ENCODE measurements at regions not wholly inside any gene's neighbourhood (a gene's known extent, or its start where the extent isn't known, plus 50 kb on each side); places are given as distances from the start of the nearest gene placed in this dataset.

DNA sequence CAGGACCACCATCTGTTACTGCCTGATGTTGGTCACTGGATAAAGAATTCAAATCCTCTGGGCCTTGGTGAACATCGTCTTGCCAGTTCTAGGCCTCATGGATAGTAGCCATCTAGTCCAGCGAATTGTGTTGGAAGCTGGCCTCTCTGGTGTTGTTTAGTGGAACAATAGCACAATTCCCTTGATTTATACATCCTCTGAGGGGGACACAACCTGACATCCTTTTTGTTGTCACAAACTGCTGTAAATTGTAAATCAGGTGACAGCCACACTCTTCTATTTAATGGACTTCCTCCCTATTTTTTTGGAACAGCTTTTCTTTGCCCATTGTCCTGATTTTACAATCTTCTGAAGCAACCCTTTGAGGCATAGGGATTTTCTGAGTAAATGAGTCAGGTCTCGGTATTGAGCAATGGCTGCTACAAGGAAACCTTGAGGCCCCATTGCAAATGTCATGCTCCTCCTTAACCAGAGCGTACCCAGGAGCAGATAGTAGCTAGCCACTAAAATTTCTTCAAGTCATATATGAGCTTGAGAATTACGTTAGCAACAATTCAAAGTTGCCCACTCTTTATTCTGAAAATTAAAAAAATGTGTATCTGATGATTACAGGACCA, 263.3 kb downstream of the COG6 start:
- DNase-seq (ENCODE audit: low read depth, low spot score) (no peak), ATAC-seq (no peak), FAIRE-seq (no peak)
- H3K27me3 ChIP-seq (replicated peaks in 1 of 2; ENCODE audit: control insufficient read depth in 2 of 2, insufficient read depth in 2 of 2, low read length in 1 of 2): no peaks in the 10 kb centered on the region
- ChIA-PET CTCF (no interaction called here), POLR2A (no interaction called here), RAD21 (ENCODE audit: unreplicated experiment) (no interaction called here), SMC1A (ENCODE audit: uncharacterized antibody, unreplicated experiment) (no interaction called here)
- no peak overlapping the region for H3K27ac ChIP-seq (ENCODE audit: control insufficient read depth, insufficient read depth)
- intact Hi-C loops (cut with micrococcal nuclease; ENCODE audit: unreplicated experiment): no loop called here
- H3K4me1 ChIP-seq (ENCODE audit: control insufficient read depth, insufficient read depth, low read length): no peaks in the 10 kb centered on the region
- H3K9ac ChIP-seq (ENCODE audit: control insufficient read depth, insufficient read depth, low read length): no peak overlapping the region
- H3K36me3 ChIP-seq (ENCODE audit: control insufficient read depth in 2 of 2, insufficient read depth in 2 of 2, low read length in 1 of 2): no peaks in the 10 kb centered on the region
- no peak overlapping the region for H3K4me3 ChIP-seq
- no peaks in the 10 kb centered on the region for H3K9me3 ChIP-seq (replicated peaks; ENCODE audit: control insufficient read depth, insufficient read depth, low read length)
- no peaks in the 10 kb centered on the region for H3K79me2 ChIP-seq (ENCODE audit: control insufficient read depth, insufficient read depth, low read length)
- no peaks in the 10 kb centered on the region for H4K20me1 ChIP-seq (ENCODE audit: control insufficient read depth, insufficient read depth)
- H3K4me2 ChIP-seq (ENCODE audit: control insufficient read depth, insufficient read depth): no peak overlapping the region
- no peak overlapping the region for H2AFZ ChIP-seq (ENCODE audit: control insufficient read depth, low read depth, low read length)
- TF ChIP-seq STAT3 (IDR thresholded peaks at IDR 0.05; ENCODE audit: low read depth, low read length): no peak
- no peak for TF ChIP-seq RB1 (IDR thresholded peaks at IDR 0.05; ENCODE audit: borderline replicate concordance)
- TF ChIP-seq, protein P1, sequence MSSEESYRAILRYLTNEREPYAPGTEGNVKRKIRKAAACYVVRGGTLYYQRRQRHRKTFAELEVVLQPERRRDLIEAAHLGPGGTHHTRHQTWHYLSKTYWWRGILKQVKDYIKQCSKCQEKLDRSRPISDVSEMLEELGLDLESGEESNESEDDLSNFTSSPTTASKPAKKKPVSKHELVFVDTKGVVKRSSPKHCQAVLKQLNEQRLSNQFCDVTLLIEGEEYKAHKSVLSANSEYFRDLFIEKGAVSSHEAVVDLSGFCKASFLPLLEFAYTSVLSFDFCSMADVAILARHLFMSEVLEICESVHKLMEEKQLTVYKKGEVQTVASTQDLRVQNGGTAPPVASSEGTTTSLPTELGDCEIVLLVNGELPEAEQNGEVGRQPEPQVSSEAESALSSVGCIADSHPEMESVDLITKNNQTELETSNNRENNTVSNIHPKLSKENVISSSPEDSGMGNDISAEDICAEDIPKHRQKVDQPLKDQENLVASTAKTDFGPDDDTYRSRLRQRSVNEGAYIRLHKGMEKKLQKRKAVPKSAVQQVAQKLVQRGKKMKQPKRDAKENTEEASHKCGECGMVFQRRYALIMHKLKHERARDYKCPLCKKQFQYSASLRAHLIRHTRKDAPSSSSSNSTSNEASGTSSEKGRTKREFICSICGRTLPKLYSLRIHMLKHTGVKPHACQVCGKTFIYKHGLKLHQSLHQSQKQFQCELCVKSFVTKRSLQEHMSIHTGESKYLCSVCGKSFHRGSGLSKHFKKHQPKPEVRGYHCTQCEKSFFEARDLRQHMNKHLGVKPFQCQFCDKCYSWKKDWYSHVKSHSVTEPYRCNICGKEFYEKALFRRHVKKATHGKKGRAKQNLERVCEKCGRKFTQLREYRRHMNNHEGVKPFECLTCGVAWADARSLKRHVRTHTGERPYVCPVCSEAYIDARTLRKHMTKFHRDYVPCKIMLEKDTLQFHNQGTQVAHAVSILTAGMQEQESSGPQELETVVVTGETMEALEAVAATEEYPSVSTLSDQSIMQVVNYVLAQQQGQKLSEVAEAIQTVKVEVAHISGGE (CRISPR knock-in tag; IDR thresholded peaks at IDR 0.05): no peak
- TF ChIP-seq ZNF622 (IDR thresholded peaks at IDR 0.05): no peak
- no peak for TF ChIP-seq CEBPB (IDR thresholded peaks at IDR 0.05; ENCODE audit: borderline replicate concordance in 1 of 2, low read depth in 2 of 2, low read length in 2 of 2)
- no peak for TF ChIP-seq IKZF2 (IDR thresholded peaks at IDR 0.05)
- no peak for TF ChIP-seq TCF7 (IDR thresholded peaks at IDR 0.05; ENCODE audit: borderline replicate concordance)
- no peak for TF ChIP-seq EGR1 (IDR thresholded peaks at IDR 0.05; ENCODE audit: borderline replicate concordance in 1 of 2, low read depth in 2 of 2, low read length in 2 of 2)
- no peak for TF ChIP-seq CHD1 (IDR thresholded peaks at IDR 0.05; ENCODE audit: low read depth, low read length)
- in situ Hi-C loops (cut with MboI): no loop called here
- BruUV-seq (replicated peaks): no TSS peak
- 19% methylated on average over 5 of the region's 5 CpGs for WGBS (ENCODE audit: insufficient coverage, insufficient replicate concordance, low lambda C conversion rate, missing lambda C conversion rate)
